ENCODE measurements at regions not wholly inside any gene's neighbourhood (a gene's known extent, or its start where the extent isn't known, plus 50 kb on each side); places are given as distances from the start of the nearest gene placed in this dataset.

- no peak for ATAC-seq
- intact Hi-C loops (cut with DNase I): loop anchor here (5.0 kb wide), 3 partner anchors 33 to 323 kb away; no protein-coding TSS in a partner anchor
- no peak for DNase-seq (ENCODE audit: missing footprints)
Observed at GRCh38 chr3:124579641-124580040, 150.6 kb upstream of the UMPS start.

GRCh38 chr3:124582196-124582595 lies 148.1 kb upstream of the UMPS start:
- DNase-seq (ENCODE audit: missing footprints) (no peak), ATAC-seq (no peak)
- intact Hi-C loops (cut with DNase I): no loop called here

- DNase-seq (ENCODE audit: missing footprints) (no peak), ATAC-seq (no peak)
- intact Hi-C loops (cut with DNase I): no loop called here
Observed at GRCh38 chr3:124582621-124583395, 147.4 kb upstream of the UMPS start.

GRCh38 chr3:124584245-124584551 lies 146.1 kb upstream of the UMPS start:
- intact Hi-C loops (cut with DNase I): no loop called here
- ATAC-seq (no peak), DNase-seq (ENCODE audit: missing footprints) (no peak)

GRCh38 chr3:124584552-124585391 lies 145.5 kb upstream of the UMPS start:
- ATAC-seq (peak; percentile 94), DNase-seq (ENCODE audit: missing footprints) (peak; percentile 84)
- intact Hi-C loops (cut with DNase I): loop anchor here (5.0 kb wide), 1 partner anchor 43 kb away; no protein-coding TSS in a partner anchor

- intact Hi-C loops (cut with DNase I): loop anchor here (5.0 kb wide), 1 partner anchor 41 kb away; no protein-coding TSS in a partner anchor
- no peak for DNase-seq (ENCODE audit: missing footprints)
- no peak for ATAC-seq
Observed at GRCh38 chr3:124586126-124587052, 143.9 kb upstream of the UMPS start.

- ATAC-seq: no peak
- no peak for DNase-seq (ENCODE audit: missing footprints)
- intact Hi-C loops (cut with DNase I): loop anchor here (5.0 kb wide), 1 partner anchor 40 kb away; no protein-coding TSS in a partner anchor
Observed at GRCh38 chr3:124587053-124587408, 143.2 kb upstream of the UMPS start.

- no peak for ATAC-seq
- intact Hi-C loops (cut with DNase I): loop anchor here (5.0 kb wide), 1 partner anchor 39 kb away; no protein-coding TSS in a partner anchor
- DNase-seq (ENCODE audit: missing footprints): no peak
Observed at GRCh38 chr3:124588036-124588435, 142.2 kb upstream of the UMPS start.

GRCh38 chr3:124588794-124589193 lies 141.5 kb upstream of the UMPS start:
- DNase-seq (ENCODE audit: missing footprints) (no peak), ATAC-seq (no peak)
- intact Hi-C loops (cut with DNase I): loop anchor here (5.0 kb wide), 1 partner anchor 39 kb away; no protein-coding TSS in a partner anchor

GRCh38 chr3:124591699-124592098 lies 138.6 kb upstream of the UMPS start:
- intact Hi-C loops (cut with DNase I): no loop called here
- ATAC-seq: no peak
- no peak for DNase-seq (ENCODE audit: missing footprints)

GRCh38 chr3:124592658-124593441 lies 137.4 kb upstream of the UMPS start:
- intact Hi-C loops (cut with DNase I): no loop called here
- no peak for DNase-seq (ENCODE audit: missing footprints)
- no peak for ATAC-seq

GRCh38 chr3:124593442-124593829 lies 136.8 kb upstream of the UMPS start:
- DNase-seq (ENCODE audit: missing footprints) (no peak), ATAC-seq (no peak)
- intact Hi-C loops (cut with DNase I): no loop called here

GRCh38 chr3:124594581-124594980 lies 135.7 kb upstream of the UMPS start:
- no peak for ATAC-seq
- no peak for DNase-seq (ENCODE audit: missing footprints)
- intact Hi-C loops (cut with DNase I): no loop called here

GRCh38 chr3:124597273-124597672 lies 133.0 kb upstream of the UMPS start:
- DNase-seq (ENCODE audit: missing footprints) (no peak), ATAC-seq (peak; percentile 32)
- intact Hi-C loops (cut with DNase I): no loop called here

GRCh38 chr3:124597979-124598378 lies 132.3 kb upstream of the UMPS start:
- no peak for ATAC-seq
- no peak for DNase-seq (ENCODE audit: missing footprints)
- intact Hi-C loops (cut with DNase I): no loop called here

- intact Hi-C loops (cut with DNase I): no loop called here
- DNase-seq (ENCODE audit: missing footprints): no peak
- ATAC-seq: no peak
Observed at GRCh38 chr3:124599147-124599765, 131.0 kb upstream of the UMPS start.

- ATAC-seq (peak; percentile 56), DNase-seq (ENCODE audit: missing footprints) (no peak)
- intact Hi-C loops (cut with DNase I): loop anchor here (5.0 kb wide), 1 partner anchor 52 kb away; no protein-coding TSS in a partner anchor
Observed at GRCh38 chr3:124599779-124600693, 130.2 kb upstream of the UMPS start.
